Ishikawa (cell line): ENCODE measurements at regions not wholly inside any gene's neighbourhood (a gene's known extent, or its start where the extent isn't known, plus 50 kb on each side); places are given as distances from the start of the nearest gene placed in this dataset.

ENCODE experiments used
- EGR1 ChIP-seq: IDR thresholded peaks from 2 replicates; pipeline ENCODE4 v1.6.1; 2012
- TAF1 ChIP-seq: IDR thresholded peaks from 2 replicates; pipeline ENCODE4 v1.6.1; 2012; ENCODE audit warnings: low read depth, mild to moderate bottlenecking
- TF ChIP-seq, protein P1 (sequence below): IDR thresholded peaks from 2 replicates; pipeline ENCODE4 v1.6.1; 2012

DNA sequence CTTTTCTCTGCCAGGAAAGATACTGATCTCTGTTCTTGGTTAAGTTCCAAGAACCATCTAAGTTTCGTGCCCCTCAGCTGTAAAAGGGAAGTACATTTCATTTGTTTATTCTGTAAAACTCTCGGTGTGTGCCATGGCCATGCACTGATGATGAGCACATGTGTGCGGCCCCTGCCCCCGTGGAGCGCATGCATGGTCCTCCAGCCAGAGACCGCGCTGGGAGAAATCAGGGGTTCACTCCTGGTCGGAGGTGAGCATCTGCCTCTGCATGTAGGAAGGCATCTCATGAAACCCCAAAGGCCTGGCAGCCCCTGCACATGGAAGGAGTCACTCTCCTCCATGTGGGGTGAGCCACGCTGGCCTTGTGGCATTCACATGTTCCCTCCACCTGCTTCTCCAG, 102.5 kb upstream of the RTL1 start:
- TF ChIP-seq, protein P1, sequence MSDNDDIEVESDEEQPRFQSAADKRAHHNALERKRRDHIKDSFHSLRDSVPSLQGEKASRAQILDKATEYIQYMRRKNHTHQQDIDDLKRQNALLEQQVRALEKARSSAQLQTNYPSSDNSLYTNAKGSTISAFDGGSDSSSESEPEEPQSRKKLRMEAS: no peak
- TF ChIP-seq EGR1: no peak
- no peak for TF ChIP-seq TAF1
